GM23338 (cell line): ENCODE measurements at regions not wholly inside any gene's neighbourhood (a gene's known extent, or its start where the extent isn't known, plus 50 kb on each side); places are given as distances from the start of the nearest gene placed in this dataset.
"Not testable (repeated sequence)": the region's sequence is repeated elsewhere in the genome, so short reads cannot be mapped to it uniquely, and the experiment has no call there.

Experiments used
- ATAC-seq: fragments of 200-7000 bp; cut with Tn5 transposase; 3 replicates; pipeline ENCODE4 v1.9.1; 2020
- DNase-seq: peaks from one replicate; pipeline ENCODE4 v3.0.0-alpha.2; 2015; ENCODE audit warnings: low spot score
- H2AFZ ChIP-seq: fragments of 200-600 bp; sonication (generic); 2 replicates; pipeline ENCODE4 v1.8.0; 2016; ENCODE audit warnings: antibody characterized with exemption, mild to moderate bottlenecking, moderate library complexity
- H3F3A ChIP-seq: fragments of 200-600 bp; sonication (generic); replicated peaks from 2 replicates; pipeline ENCODE4 v1.8.0; 2017; ENCODE audit warnings: antibody characterized with exemption, mixed run types, low read depth
- H3K27ac ChIP-seq: fragments of 200-600 bp; sonication (generic); 2 replicates; pipeline ENCODE4 v1.6.1; 2016; ENCODE audit warnings: low read depth
- H3K27me3 ChIP-seq: fragments of 200-600 bp; sonication (generic); 2 replicates; pipeline ENCODE4 v1.8.0; 2016; ENCODE audit warnings: mild to moderate bottlenecking, mixed run types, moderate library complexity; ENCODE audit not compliant: insufficient read depth
- H3K36me3 ChIP-seq: fragments of 200-600 bp; sonication (generic); 2 replicates; pipeline ENCODE4 v1.8.0; 2016; ENCODE audit warnings: mild to moderate bottlenecking; ENCODE audit not compliant: insufficient read depth
- H3K4me1 ChIP-seq: fragments of 200-600 bp; sonication (generic); 2 replicates; pipeline ENCODE4 v1.8.0; 2016; ENCODE audit warnings: mild to moderate bottlenecking, moderate library complexity; ENCODE audit not compliant: insufficient read depth
- H3K4me2 ChIP-seq: fragments of 200-600 bp; sonication (generic); 2 replicates; pipeline ENCODE4 v1.7.1; 2017; ENCODE audit warnings: mixed run types
- H3K4me3 ChIP-seq: fragments of 200-600 bp; sonication (generic); 2 replicates; pipeline ENCODE4 v1.6.1; 2016; ENCODE audit warnings: mixed run types
- H3K79me2 ChIP-seq: fragments of 200-600 bp; sonication (generic); replicated peaks from 2 replicates; pipeline ENCODE4 v1.8.0; 2017; ENCODE audit warnings: mild to moderate bottlenecking; ENCODE audit not compliant: insufficient read depth
- H3K9me2 ChIP-seq: fragments of 200-600 bp; sonication (generic); 2 replicates; pipeline ENCODE4 v1.8.0; 2017; ENCODE audit not compliant: insufficient read depth
- H4K20me1 ChIP-seq: fragments of 200-600 bp; sonication (generic); replicated peaks from 2 replicates; pipeline ENCODE4 v1.8.0; 2017; ENCODE audit warnings: mild to moderate bottlenecking; ENCODE audit not compliant: insufficient read depth
- H3K27ac Mint-ChIP-seq: 2 replicates; pipeline ENCODE4 v1.8.0; 2020; ENCODE audit warnings: inconsistent platforms, mild to moderate bottlenecking, moderate library complexity, mixed read lengths
- H3K27me3 Mint-ChIP-seq: 3 replicates; pipeline ENCODE4 v1.8.0; 2022; ENCODE audit warnings: low read depth, mild to moderate bottlenecking, moderate library complexity, mixed read lengths, inconsistent platforms; ENCODE audit not compliant: insufficient read depth, poor library complexity
- H3K36me3 Mint-ChIP-seq: 3 replicates; pipeline ENCODE4 v1.8.0; 2021; ENCODE audit warnings: low read depth, mild to moderate bottlenecking, inconsistent platforms, moderate library complexity, mixed read lengths
- H3K4me1 Mint-ChIP-seq: 3 replicates; pipeline ENCODE4 v1.8.0; 2020; ENCODE audit warnings: mild to moderate bottlenecking, inconsistent platforms, mixed read lengths
- H3K4me3 Mint-ChIP-seq: 3 replicates; pipeline ENCODE4 v1.8.0; 2021; ENCODE audit warnings: moderate library complexity, mild to moderate bottlenecking, inconsistent platforms, mixed read lengths
- H3K9me3 Mint-ChIP-seq: 3 replicates; pipeline ENCODE4 v1.8.0; 2020; ENCODE audit warnings: moderate library complexity, mild to moderate bottlenecking, inconsistent platforms, mixed read lengths
- EZH2phosphoT487 ChIP-seq: fragments of 200-600 bp; sonication (generic); IDR thresholded peaks from one replicate; pipeline ENCODE4 v1.8.1; 2018; ENCODE audit warnings: antibody characterized with exemption; ENCODE audit not compliant: unreplicated experiment
- JUNB ChIP-seq: IDR thresholded peaks from one replicate; pipeline ENCODE4 v1.6.1; 2016; ENCODE audit warnings: antibody characterized with exemption; ENCODE audit not compliant: unreplicated experiment
- NANOG ChIP-seq: IDR thresholded peaks from 2 replicates; pipeline ENCODE4 v1.6.1; 2016; ENCODE audit warnings: antibody characterized with exemption, borderline replicate concordance
- POLR2AphosphoS5 ChIP-seq: IDR thresholded peaks from 2 replicates; pipeline ENCODE4 v1.6.1; 2016; ENCODE audit warnings: antibody characterized with exemption, low read depth
- ZNF114 ChIP-seq: fragments of 250-450 bp; sonication (Bioruptor Pico); IDR thresholded peaks from 2 replicates; pipeline ENCODE4 v1.5.0; 2020; ENCODE audit warnings: mild to moderate bottlenecking, moderate library complexity
- ZNF462 ChIP-seq: fragments of 250-450 bp; sonication (Bioruptor Pico); IDR thresholded peaks from 2 replicates; pipeline ENCODE4 v1.5.0; 2020; ENCODE audit warnings: mild to moderate bottlenecking, moderate library complexity
- TF ChIP-seq, protein P1 (sequence below): IDR thresholded peaks from 2 replicates; pipeline ENCODE4 v1.6.1; 2016; ENCODE audit warnings: antibody characterized with exemption
- TF ChIP-seq, protein P2 (sequence below), 2 experiments: fragments of 200-600 bp in 1 of 2; sonication (generic) in 1 of 2; conservative IDR thresholded peaks; 2 replicates each; pipeline versions ENCODE4 v1.5.1 to v1.6.1; 2016 to 2017; ENCODE audit warnings: antibody characterized with exemption in 2 of 2, low read depth in 2 of 2, mild to moderate bottlenecking in 2 of 2, moderate library complexity in 1 of 2
- TF ChIP-seq, protein P3 (sequence below): IDR thresholded peaks from one replicate; pipeline ENCODE4 v1.6.1; 2018; ENCODE audit warnings: antibody characterized with exemption; ENCODE audit not compliant: unreplicated experiment

DNA sequence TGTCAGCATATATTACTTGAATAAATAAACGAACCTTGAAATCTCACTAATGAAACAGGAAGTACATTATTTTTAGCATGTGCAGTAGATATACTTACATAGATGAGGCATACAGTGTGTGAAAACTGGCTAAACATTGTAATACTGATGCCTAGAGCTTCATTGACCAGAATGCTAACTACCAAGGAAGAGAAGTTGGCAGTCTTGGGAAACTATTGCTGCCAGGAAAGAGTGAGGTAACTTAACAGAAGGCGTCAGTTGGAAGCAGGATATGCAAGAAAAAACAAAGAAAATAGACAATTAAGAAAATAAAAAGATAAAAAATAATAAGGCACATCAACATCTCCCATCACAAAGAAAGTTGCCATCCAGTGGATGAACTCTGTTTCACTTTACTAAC lies 963.0 kb downstream of the TDRD15 start:
- TF ChIP-seq, protein P1, sequence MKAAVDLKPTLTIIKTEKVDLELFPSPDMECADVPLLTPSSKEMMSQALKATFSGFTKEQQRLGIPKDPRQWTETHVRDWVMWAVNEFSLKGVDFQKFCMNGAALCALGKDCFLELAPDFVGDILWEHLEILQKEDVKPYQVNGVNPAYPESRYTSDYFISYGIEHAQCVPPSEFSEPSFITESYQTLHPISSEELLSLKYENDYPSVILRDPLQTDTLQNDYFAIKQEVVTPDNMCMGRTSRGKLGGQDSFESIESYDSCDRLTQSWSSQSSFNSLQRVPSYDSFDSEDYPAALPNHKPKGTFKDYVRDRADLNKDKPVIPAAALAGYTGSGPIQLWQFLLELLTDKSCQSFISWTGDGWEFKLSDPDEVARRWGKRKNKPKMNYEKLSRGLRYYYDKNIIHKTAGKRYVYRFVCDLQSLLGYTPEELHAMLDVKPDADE: no peak
- TF ChIP-seq NANOG: no peak
- TF ChIP-seq ZNF462 (CRISPR knock-in tag): no peak
- TF ChIP-seq, protein P2, sequence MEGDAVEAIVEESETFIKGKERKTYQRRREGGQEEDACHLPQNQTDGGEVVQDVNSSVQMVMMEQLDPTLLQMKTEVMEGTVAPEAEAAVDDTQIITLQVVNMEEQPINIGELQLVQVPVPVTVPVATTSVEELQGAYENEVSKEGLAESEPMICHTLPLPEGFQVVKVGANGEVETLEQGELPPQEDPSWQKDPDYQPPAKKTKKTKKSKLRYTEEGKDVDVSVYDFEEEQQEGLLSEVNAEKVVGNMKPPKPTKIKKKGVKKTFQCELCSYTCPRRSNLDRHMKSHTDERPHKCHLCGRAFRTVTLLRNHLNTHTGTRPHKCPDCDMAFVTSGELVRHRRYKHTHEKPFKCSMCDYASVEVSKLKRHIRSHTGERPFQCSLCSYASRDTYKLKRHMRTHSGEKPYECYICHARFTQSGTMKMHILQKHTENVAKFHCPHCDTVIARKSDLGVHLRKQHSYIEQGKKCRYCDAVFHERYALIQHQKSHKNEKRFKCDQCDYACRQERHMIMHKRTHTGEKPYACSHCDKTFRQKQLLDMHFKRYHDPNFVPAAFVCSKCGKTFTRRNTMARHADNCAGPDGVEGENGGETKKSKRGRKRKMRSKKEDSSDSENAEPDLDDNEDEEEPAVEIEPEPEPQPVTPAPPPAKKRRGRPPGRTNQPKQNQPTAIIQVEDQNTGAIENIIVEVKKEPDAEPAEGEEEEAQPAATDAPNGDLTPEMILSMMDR (conservative IDR thresholded peaks at IDR 0.05; ENCODE audit: low read depth in 2 of 2): no peak
- TF ChIP-seq JUNB: no peak
- TF ChIP-seq, protein P3, sequence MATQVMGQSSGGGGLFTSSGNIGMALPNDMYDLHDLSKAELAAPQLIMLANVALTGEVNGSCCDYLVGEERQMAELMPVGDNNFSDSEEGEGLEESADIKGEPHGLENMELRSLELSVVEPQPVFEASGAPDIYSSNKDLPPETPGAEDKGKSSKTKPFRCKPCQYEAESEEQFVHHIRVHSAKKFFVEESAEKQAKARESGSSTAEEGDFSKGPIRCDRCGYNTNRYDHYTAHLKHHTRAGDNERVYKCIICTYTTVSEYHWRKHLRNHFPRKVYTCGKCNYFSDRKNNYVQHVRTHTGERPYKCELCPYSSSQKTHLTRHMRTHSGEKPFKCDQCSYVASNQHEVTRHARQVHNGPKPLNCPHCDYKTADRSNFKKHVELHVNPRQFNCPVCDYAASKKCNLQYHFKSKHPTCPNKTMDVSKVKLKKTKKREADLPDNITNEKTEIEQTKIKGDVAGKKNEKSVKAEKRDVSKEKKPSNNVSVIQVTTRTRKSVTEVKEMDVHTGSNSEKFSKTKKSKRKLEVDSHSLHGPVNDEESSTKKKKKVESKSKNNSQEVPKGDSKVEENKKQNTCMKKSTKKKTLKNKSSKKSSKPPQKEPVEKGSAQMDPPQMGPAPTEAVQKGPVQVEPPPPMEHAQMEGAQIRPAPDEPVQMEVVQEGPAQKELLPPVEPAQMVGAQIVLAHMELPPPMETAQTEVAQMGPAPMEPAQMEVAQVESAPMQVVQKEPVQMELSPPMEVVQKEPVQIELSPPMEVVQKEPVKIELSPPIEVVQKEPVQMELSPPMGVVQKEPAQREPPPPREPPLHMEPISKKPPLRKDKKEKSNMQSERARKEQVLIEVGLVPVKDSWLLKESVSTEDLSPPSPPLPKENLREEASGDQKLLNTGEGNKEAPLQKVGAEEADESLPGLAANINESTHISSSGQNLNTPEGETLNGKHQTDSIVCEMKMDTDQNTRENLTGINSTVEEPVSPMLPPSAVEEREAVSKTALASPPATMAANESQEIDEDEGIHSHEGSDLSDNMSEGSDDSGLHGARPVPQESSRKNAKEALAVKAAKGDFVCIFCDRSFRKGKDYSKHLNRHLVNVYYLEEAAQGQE: no peak
- TF ChIP-seq EZH2phosphoT487: no peak
- no peak for TF ChIP-seq POLR2AphosphoS5
- TF ChIP-seq ZNF114 (CRISPR knock-in tag): no peak
- H3K4me1 ChIP-seq: no peaks in the 10 kb centered on the region
- Mint-ChIP-seq H3K4me3 (no peak overlapping the region), H3K4me1 (no peaks in the 10 kb centered on the region), H3K27ac (no peak overlapping the region), H3K9me3 (no peaks in the 10 kb centered on the region; the same call in 2 of the 3 replicates), H3K27me3 (no peaks in the 10 kb centered on the region), H3K36me3 (no peaks in the 10 kb centered on the region)
- H3K9me2 ChIP-seq: no peaks in the 10 kb centered on the region
- H3F3A ChIP-seq: no peaks in the 10 kb centered on the region
- H2AFZ ChIP-seq: no peak overlapping the region
- H3K36me3 ChIP-seq: no peaks in the 10 kb centered on the region
- no peaks in the 10 kb centered on the region for H3K27me3 ChIP-seq
- H3K79me2 ChIP-seq: no peaks in the 10 kb centered on the region
- no peak overlapping the region for H3K4me3 ChIP-seq
- H3K27ac ChIP-seq: no peak overlapping the region
- H4K20me1 ChIP-seq: no peaks in the 10 kb centered on the region
- H3K4me2 ChIP-seq: no peak overlapping the region
- no peak for ATAC-seq
- no peak for DNase-seq

DNA sequence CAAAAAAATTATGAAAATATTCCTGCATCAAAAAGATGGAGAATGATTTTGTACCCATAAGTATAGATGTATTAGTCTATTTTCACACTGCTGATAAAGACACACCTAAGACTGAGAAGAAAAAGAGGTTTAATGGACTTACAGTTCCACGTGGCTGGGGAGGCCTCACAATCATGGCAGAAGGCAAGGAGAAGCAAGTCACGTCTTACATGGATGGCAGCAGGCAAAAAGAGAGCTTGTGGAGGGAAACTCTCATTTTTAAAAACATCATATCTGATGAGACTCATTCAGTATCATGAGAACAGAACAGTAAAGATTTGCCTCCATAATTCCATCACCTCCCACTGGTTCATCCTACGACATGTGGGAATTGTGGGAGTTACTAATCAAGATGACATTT lies 979.8 kb downstream of the TDRD15 start:
- not testable (repeated sequence) for H3K4me1 ChIP-seq, H3K9me3 Mint-ChIP-seq, H3K27ac ChIP-seq, H3F3A ChIP-seq, ATAC-seq, DNase-seq, H3K9me2 ChIP-seq, H2AFZ ChIP-seq, H3K27ac Mint-ChIP-seq, H3K4me2 ChIP-seq, H3K27me3 Mint-ChIP-seq, H3K79me2 ChIP-seq, H3K27me3 ChIP-seq, H3K4me3 ChIP-seq, H3K4me3 Mint-ChIP-seq, H3K36me3 Mint-ChIP-seq, H4K20me1 ChIP-seq, H3K36me3 ChIP-seq, H3K4me1 Mint-ChIP-seq
